ENCODE measurements at regions not wholly inside any gene's neighbourhood (a gene's known extent, or its start where the extent isn't known, plus 50 kb on each side); places are given as distances from the start of the nearest gene placed in this dataset.

DNA sequence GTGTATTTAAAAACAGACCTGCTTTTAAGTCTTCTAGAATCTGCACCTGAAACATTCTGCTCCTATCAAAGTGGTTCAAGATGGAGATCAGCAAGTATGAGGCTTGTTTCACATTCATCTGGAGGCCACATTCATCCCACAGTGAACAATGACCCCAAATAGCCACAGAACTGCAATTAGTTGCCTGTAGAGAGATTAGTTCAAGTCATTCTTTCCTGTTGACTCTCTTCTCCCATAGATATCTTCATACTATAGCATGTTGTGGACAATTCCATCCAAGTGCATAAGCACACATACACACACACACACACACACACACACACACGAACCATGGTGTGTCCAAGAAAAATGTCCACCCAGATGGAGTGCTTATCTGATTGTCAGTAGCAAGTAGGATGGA is 101.7 kb upstream of the FGGY start:
- Histone ChIP-seq H3K27ac (no peak overlapping the region), H3K27me3 (no peaks in the 10 kb centered on the region), H3K9me3 (peaks cover 0 to 6% (median 0%) of the 10 kb centered on the region in 3 donors), H3K36me3 (no peaks in the 10 kb centered on the region), H3K4me1 (no peaks in the 10 kb centered on the region), H3K4me3 (no peak overlapping the region)
- intact Hi-C loops (cut with DNase I) = no loop called here
- no peak for DNase-seq
- WGBS, 2 donors = 79 to 89% methylated on average over 1 of the region's 1 CpG
- no peak for TF ChIP-seq POLR2A (IDR thresholded peaks at IDR 0.05)
- TF ChIP-seq, protein P1, sequence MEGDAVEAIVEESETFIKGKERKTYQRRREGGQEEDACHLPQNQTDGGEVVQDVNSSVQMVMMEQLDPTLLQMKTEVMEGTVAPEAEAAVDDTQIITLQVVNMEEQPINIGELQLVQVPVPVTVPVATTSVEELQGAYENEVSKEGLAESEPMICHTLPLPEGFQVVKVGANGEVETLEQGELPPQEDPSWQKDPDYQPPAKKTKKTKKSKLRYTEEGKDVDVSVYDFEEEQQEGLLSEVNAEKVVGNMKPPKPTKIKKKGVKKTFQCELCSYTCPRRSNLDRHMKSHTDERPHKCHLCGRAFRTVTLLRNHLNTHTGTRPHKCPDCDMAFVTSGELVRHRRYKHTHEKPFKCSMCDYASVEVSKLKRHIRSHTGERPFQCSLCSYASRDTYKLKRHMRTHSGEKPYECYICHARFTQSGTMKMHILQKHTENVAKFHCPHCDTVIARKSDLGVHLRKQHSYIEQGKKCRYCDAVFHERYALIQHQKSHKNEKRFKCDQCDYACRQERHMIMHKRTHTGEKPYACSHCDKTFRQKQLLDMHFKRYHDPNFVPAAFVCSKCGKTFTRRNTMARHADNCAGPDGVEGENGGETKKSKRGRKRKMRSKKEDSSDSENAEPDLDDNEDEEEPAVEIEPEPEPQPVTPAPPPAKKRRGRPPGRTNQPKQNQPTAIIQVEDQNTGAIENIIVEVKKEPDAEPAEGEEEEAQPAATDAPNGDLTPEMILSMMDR (IDR thresholded peaks at IDR 0.05) = no peak

DNA sequence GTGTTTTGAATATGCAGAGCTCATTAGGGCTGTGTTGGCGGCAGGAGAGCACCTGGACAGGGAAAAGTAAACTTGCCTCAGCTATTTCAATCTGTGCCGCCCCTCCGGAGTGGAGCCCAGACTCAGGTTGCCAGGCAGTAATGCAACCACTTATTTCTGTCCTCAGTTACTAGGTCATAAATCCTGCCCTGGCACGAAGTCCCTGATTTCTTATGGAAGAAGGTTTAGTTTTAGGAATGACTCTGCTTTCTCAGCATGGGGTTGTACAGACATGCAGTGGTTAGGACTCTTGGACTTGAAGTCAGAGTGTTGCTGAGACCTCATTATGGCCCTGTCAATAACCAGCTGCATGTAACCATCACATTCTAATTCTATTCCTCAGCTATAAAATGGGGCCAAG is 98.3 kb upstream of the FGGY start:
- intact Hi-C loops (cut with DNase I) = no loop called here
- peaks cover 0 to under 1% (median 0%) of the 10 kb centered on the region in 3 donors for H3K4me1 ChIP-seq
- H3K4me3 ChIP-seq = no peak overlapping the region
- 34 to 51% methylated on average over 3 to 4 of the region's 4 CpGs for WGBS, 2 donors
- H3K9me3 ChIP-seq = peaks cover 0 to 5% (median 0%) of the 10 kb centered on the region in 3 donors
- no peak for DNase-seq
- H3K36me3 ChIP-seq = no peaks in the 10 kb centered on the region
- TF ChIP-seq, protein P1 (IDR thresholded peaks at IDR 0.05) = no peak
- TF ChIP-seq POLR2A (IDR thresholded peaks at IDR 0.05) = no peak
- no peak overlapping the region for H3K27ac ChIP-seq
- H3K27me3 ChIP-seq = no peaks in the 10 kb centered on the region

DNA sequence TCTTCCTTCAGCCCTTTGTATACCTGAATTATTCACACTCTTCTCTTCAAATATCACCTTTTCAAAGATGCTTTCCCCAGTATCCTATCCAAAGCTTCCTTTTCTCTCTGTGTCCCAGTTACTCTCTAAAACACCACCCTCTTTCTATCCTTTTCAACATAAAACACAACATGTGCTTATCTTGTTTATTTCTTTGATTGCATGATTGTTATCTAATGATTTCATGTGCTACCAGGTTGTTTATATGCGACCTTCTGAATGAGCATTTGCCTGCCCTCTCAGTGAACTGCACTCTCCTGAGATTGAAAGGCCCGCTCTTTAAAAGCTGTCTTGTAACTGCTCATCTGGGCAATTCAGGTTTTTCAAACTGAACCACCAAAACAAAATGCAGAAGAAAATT is 97.7 kb upstream of the FGGY start:
- Histone ChIP-seq H3K27me3 (no peaks in the 10 kb centered on the region), H3K4me1 (peaks cover 0 to 6% (median 0%) of the 10 kb centered on the region in 3 donors), H3K4me3 (no peak overlapping the region), H3K27ac (no peak overlapping the region), H3K9me3 (no peaks in the 10 kb centered on the region), H3K36me3 (no peaks in the 10 kb centered on the region)
- TF ChIP-seq, protein P1 (IDR thresholded peaks at IDR 0.05) = no peak
- no peak for TF ChIP-seq POLR2A (IDR thresholded peaks at IDR 0.05)
- intact Hi-C loops (cut with DNase I) = no loop called here
- WGBS, 2 donors = 88 to 90% methylated on average over 2 of the region's 2 CpGs
- no peak for DNase-seq

DNA sequence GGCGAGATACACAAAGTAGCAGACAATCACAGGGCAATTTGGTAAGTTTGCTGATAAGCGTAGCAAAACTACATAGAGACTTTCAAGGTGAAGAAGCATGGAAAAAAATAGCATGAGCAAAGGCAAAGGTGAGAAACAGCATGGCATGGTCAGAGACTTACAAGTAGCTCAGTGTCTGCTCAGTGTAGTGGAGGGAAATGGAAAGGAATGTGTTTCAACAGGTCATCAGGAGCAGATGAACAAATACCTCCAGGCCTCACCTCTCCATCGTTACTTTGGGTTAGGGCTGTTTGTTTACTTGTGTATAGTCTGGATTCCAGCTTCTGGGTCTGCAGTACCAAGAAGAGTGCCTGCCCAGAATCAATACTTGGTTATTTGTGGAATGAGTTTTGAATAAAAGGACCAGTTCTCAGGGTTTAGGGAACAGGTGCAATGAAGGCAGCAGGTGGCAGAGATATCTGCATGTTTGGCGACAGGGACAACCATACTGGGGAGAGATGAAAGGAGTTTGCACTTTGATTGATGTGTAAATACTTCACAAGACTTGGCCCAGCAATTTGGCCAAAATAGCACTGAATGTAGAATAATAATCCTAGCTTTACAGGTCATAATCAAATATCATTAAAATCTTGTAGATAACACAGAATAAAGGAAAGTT is 97.0 kb upstream of the FGGY start:
- Histone ChIP-seq H3K27me3 (no peaks in the 10 kb centered on the region), H3K9me3 (peaks cover 0 to 3% (median 0%) of the 10 kb centered on the region in 3 donors), H3K27ac (no peak overlapping the region), H3K4me1 (peaks cover 0 to 7% (median 0%) of the 10 kb centered on the region in 3 donors), H3K36me3 (no peaks in the 10 kb centered on the region), H3K4me3 (no peak overlapping the region)
- intact Hi-C loops (cut with DNase I) = no loop called here
- TF ChIP-seq, protein P1 (IDR thresholded peaks at IDR 0.05) = no peak
- TF ChIP-seq POLR2A (IDR thresholded peaks at IDR 0.05) = no peak
- DNase-seq = no peak
- 68 to 85% methylated on average over 4 of the region's 4 CpGs for WGBS, 2 donors

DNA sequence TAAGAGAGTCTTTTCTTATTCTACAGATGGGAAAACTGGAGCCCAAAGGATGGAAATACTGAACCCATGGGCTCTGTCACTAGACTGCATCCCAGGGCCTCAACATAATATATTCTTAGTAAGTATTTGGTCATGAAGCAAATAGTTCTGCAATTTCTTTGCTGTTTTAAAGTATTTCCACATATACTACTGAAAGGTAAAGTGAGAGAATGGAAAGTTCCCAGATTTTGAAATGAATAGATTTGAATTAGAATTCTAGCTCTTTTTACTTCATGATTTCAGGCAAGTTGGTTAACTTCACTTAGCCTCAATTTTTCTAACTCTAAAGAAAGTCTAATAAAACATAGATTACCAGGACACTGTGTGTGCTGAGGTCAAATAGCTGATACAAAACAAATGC is 95.6 kb upstream of the FGGY start:
- H3K36me3 ChIP-seq = no peaks in the 10 kb centered on the region
- peaks cover 0 to 5% (median 0%) of the 10 kb centered on the region in 3 donors for H3K9me3 ChIP-seq
- no peaks in the 10 kb centered on the region for H3K27me3 ChIP-seq
- no peak overlapping the region for H3K27ac ChIP-seq
- no peak for DNase-seq
- no peak for TF ChIP-seq POLR2A (IDR thresholded peaks at IDR 0.05)
- no peak overlapping the region for H3K4me3 ChIP-seq
- intact Hi-C loops (cut with DNase I) = no loop called here
- H3K4me1 ChIP-seq = peaks cover 0 to 7% (median 0%) of the 10 kb centered on the region in 3 donors
